HCT116 (cell line): ENCODE measurements at regions not wholly inside any gene's neighbourhood (a gene's known extent, or its start where the extent isn't known, plus 50 kb on each side); places are given as distances from the start of the nearest gene placed in this dataset.

Experiments
- ATAC-seq: fragments of 200-7000 bp; cut with Tn5 transposase; 2 replicates; pipeline ENCODE4 v1.9.1; 2020; ENCODE audit warnings: mild to moderate bottlenecking, moderate library complexity
- BruUV-seq: library from RNA; stranded (reverse); fragments of 400-500 nt; replicated peaks from 2 replicates; lab custom pipeline; 2021; lab: Mats Ljungman, UMichigan
- CTCF ChIA-PET: fragments of 300-600 bp; sonication (Branson Sonifier 250); formaldehyde crosslinking; loops from one replicate; lab custom pipeline; 2021; ENCODE audit warnings: antibody characterized with exemption; lab: Charles Lee
- POLR2A ChIA-PET: fragments of 300-600, 350-600 bp; sonication (Branson Sonifier 250); formaldehyde crosslinking; loops from one replicate; lab custom pipeline; 2021; ENCODE audit warnings: antibody characterized with exemption; lab: Charles Lee
- RAD21 ChIA-PET, 2 experiments: fragments of 300-600 bp; sonication (Branson Sonifier 250); formaldehyde crosslinking; loops; one replicate each; lab custom pipeline; 2023; ENCODE audit warnings: low total read pairs in 2 of 2; ENCODE audit not compliant: uncharacterized antibody in 2 of 2, unreplicated experiment in 2 of 2, low non-redundant PET in 1 of 2; lab: Charles Lee
- DNase-seq: peaks from one replicate; pipeline ENCODE4 v3.0.0-alpha.2; 2010; ENCODE audit warnings: low read depth, low spot score
- H2AFZ ChIP-seq: fragments of 200-600 bp; shearing (Covaris generic), sonication (generic); 2 replicates; pipeline ENCODE4 v1.6.1; 2017; ENCODE audit warnings: low read depth, mixed run types, mixed read lengths, antibody characterized with exemption, low read length; ENCODE audit not compliant: poor library complexity, severe bottlenecking
- H3K27ac ChIP-seq: 2 replicates; pipeline ENCODE4 v1.5.1; 2012; ENCODE audit warnings: low read depth, low read length
- H3K27me3 ChIP-seq: fragments of 200-600 bp; sonication (generic); 2 replicates; pipeline ENCODE4 v1.6.1; 2016; ENCODE audit warnings: mixed run types, low read length, mixed read lengths; ENCODE audit not compliant: insufficient read depth
- H3K36me3 ChIP-seq, 2 experiments: fragments of 200-500 bp in 1 of 2; fragments of 200-600 bp in 1 of 2; sonication (Bioruptor generic) in 1 of 2; sonication (generic) in 1 of 2; 2 replicates each; pipeline versions ENCODE4 v1.5.1 to v1.6.1; 2014 to 2016; ENCODE audit warnings: low read length in 2 of 2, inconsistent platforms in 1 of 2, mixed read lengths in 1 of 2, mixed run types in 1 of 2; ENCODE audit not compliant: insufficient read depth in 2 of 2, control insufficient read depth in 1 of 2
- H3K4me1 ChIP-seq, 2 experiments: fragments of 200-600 bp in 1 of 2; sonication (generic) in 1 of 2; 2 replicates each; pipeline versions ENCODE4 v1.5.1 to v1.6.1; 2012 to 2017; ENCODE audit warnings: low read length in 2 of 2, inconsistent platforms in 1 of 2, mild to moderate bottlenecking in 1 of 2, mixed read lengths in 1 of 2, mixed run types in 1 of 2, moderate library complexity in 1 of 2; ENCODE audit not compliant: insufficient read depth in 2 of 2, control insufficient read depth in 1 of 2
- H3K4me2 ChIP-seq: fragments of 200-600 bp; sonication (generic); 2 replicates; pipeline ENCODE4 v1.6.1; 2017; ENCODE audit warnings: mixed run types, low read length, mixed read lengths
- H3K4me3 ChIP-seq, 2 experiments: fragments of 200-600 bp in 1 of 2; sonication (generic) in 1 of 2; replicated peaks in 1 of 2; 2 replicates each; pipeline ENCODE4 v1.5.1; 2011 to 2016; ENCODE audit warnings: low read length in 2 of 2, control low read depth in 1 of 2, low read depth in 1 of 2, mild to moderate bottlenecking in 1 of 2, mixed read lengths in 1 of 2, mixed run types in 1 of 2
- H3K79me2 ChIP-seq: fragments of 200-600 bp; sonication (generic); 2 replicates; pipeline ENCODE4 v1.6.1; 2017; ENCODE audit warnings: mild to moderate bottlenecking, mixed run types, low read length, moderate library complexity, mixed read lengths; ENCODE audit not compliant: insufficient read depth
- H3K9ac ChIP-seq: fragments of 200-600 bp; sonication (generic); 2 replicates; pipeline ENCODE4 v1.6.1; 2016; ENCODE audit warnings: low read length, mixed read lengths
- H3K9me2 ChIP-seq: fragments of 200-600 bp; sonication (generic), shearing (Covaris generic); 2 replicates; pipeline ENCODE4 v1.6.1; 2017; ENCODE audit warnings: mixed run types, mild to moderate bottlenecking, moderate library complexity; ENCODE audit not compliant: insufficient read depth
- H3K9me3 ChIP-seq, 2 experiments: fragments of 200-500 bp in 1 of 2; fragments of 200-600 bp in 1 of 2; sonication (Bioruptor generic) in 1 of 2; sonication (generic) in 1 of 2; 2 replicates each; pipeline ENCODE4 v1.6.1; 2014 to 2017; ENCODE audit warnings: low read length in 2 of 2, mixed read lengths in 2 of 2, inconsistent platforms in 1 of 2, low read depth in 1 of 2, mild to moderate bottlenecking in 1 of 2, mixed run types in 1 of 2, moderate library complexity in 1 of 2; ENCODE audit not compliant: control insufficient read depth in 1 of 2, insufficient read depth in 1 of 2
- H4K20me1 ChIP-seq: fragments of 200-600 bp; sonication (generic), shearing (Covaris generic); 2 replicates; pipeline ENCODE4 v1.6.1; 2017; ENCODE audit warnings: mixed run types, mild to moderate bottlenecking, moderate library complexity; ENCODE audit not compliant: insufficient read depth
- ATF3 ChIP-seq: IDR thresholded peaks from 2 replicates; pipeline ENCODE4 v1.6.1; 2012
- CBX3 ChIP-seq: IDR thresholded peaks from 2 replicates; pipeline ENCODE4 v1.6.1; 2012; ENCODE audit warnings: low read depth
- ELF1 ChIP-seq: IDR thresholded peaks from 2 replicates; pipeline ENCODE4 v1.6.1; 2012; ENCODE audit warnings: low read depth, borderline replicate concordance
- EZH2 ChIP-seq: fragments of 200-600 bp; sonication (generic); IDR thresholded peaks from 2 replicates; pipeline ENCODE4 v1.6.1; 2017; ENCODE audit warnings: antibody characterized with exemption, mixed run types
- FOSL1 ChIP-seq: IDR thresholded peaks from 2 replicates; pipeline ENCODE4 v1.6.1; 2012; ENCODE audit warnings: low read depth
- MAX ChIP-seq: IDR thresholded peaks from 2 replicates; pipeline ENCODE4 v1.6.1; 2012
- POLR2AphosphoS5 ChIP-seq: IDR thresholded peaks from 2 replicates; pipeline ENCODE4 v1.6.1; 2011; ENCODE audit warnings: mild to moderate bottlenecking, low read depth, low read length, moderate library complexity
- RAD21 ChIP-seq: IDR thresholded peaks from 2 replicates; pipeline ENCODE4 v1.6.1; 2012; ENCODE audit warnings: low read depth, mild to moderate bottlenecking
- SP1 ChIP-seq: IDR thresholded peaks from 2 replicates; pipeline ENCODE4 v1.6.1; 2012; ENCODE audit warnings: low read depth
- ZNF274 ChIP-seq: fragments of 200-500 bp; sonication (Bioruptor generic); IDR thresholded peaks from 2 replicates; pipeline ENCODE4 v1.6.1; 2014; ENCODE audit warnings: mild to moderate bottlenecking, low read depth, low read length, inconsistent platforms
- intact Hi-C: fragments of 100-400 bp; cut with micrococcal nuclease; formaldehyde crosslinking; loops from 2 replicates; pipeline ENCODE4 v1.10.0; 2022

- TF ChIP-seq POLR2AphosphoS5 (no peak), MAX (no peak)
- TF ChIP-seq, all 23 proteins: peak for 0
- no TSS peak for BruUV-seq
- ChIA-PET RAD21 (no interaction called here), POLR2A (no interaction called here), CTCF (no interaction called here)
- no peak overlapping the region for H3K27ac ChIP-seq
- no peaks in the 10 kb centered on the region for H3K9me3 ChIP-seq
- H2AFZ ChIP-seq = no peak overlapping the region
- intact Hi-C loops = no loop called here
- H3K9me2 ChIP-seq = no peaks in the 10 kb centered on the region
- no peak overlapping the region for H3K4me2 ChIP-seq
- no peak overlapping the region for H3K4me3 ChIP-seq
- DNase-seq = no peak
- H3K4me1 ChIP-seq = peaks cover 0 to 6% of the 10 kb centered on the region in 2 experiments; a peak in 1 of 4 replicates
- peaks cover 4% of the 10 kb centered on the region; the same call in 1 of the 2 replicates for H3K27me3 ChIP-seq
- H4K20me1 ChIP-seq = no peaks in the 10 kb centered on the region
- H3K9ac ChIP-seq = no peak overlapping the region
- no peaks in the 10 kb centered on the region for H3K36me3 ChIP-seq
- ATAC-seq = no peak
- no peaks in the 10 kb centered on the region for H3K79me2 ChIP-seq
Measured at GRCh38 chr6:17031961-17032360, 69.9 kb upstream of the STMND1 start.

- H3K4me2 ChIP-seq = no peak overlapping the region
- H3K9me3 ChIP-seq = no peaks in the 10 kb centered on the region
- no peaks in the 10 kb centered on the region for H3K27me3 ChIP-seq
- no peak overlapping the region for H3K9ac ChIP-seq
- BruUV-seq = no TSS peak
- H3K79me2 ChIP-seq = no peaks in the 10 kb centered on the region
- H3K9me2 ChIP-seq = no peaks in the 10 kb centered on the region
- H3K4me3 ChIP-seq = no peak overlapping the region
- DNase-seq = no peak
- H3K36me3 ChIP-seq = no peaks in the 10 kb centered on the region
- no peaks in the 10 kb centered on the region for H4K20me1 ChIP-seq
- no peak overlapping the region for H2AFZ ChIP-seq
- no peak overlapping the region for H3K27ac ChIP-seq
- TF ChIP-seq ZNF274 (no peak), EZH2 (no peak), RAD21 (no peak), SP1 (no peak), FOSL1 (no peak), ATF3 (no peak), CBX3 (no peak), POLR2AphosphoS5 (no peak), ELF1 (no peak)
- TF ChIP-seq, all 23 proteins: peak for 0
- ATAC-seq = no peak
- POLR2A ChIA-PET = no interaction called here
- no peaks in the 10 kb centered on the region for H3K4me1 ChIP-seq
- intact Hi-C loops = no loop called here
- RAD21 ChIA-PET = no interaction called here
- CTCF ChIA-PET = no interaction called here
Measured at GRCh38 chr6:17027441-17027840, 74.4 kb upstream of the STMND1 start.
